ENCODE measurements at regions not wholly inside any gene's neighbourhood (a gene's known extent, or its start where the extent isn't known, plus 50 kb on each side); places are given as distances from the start of the nearest gene placed in this dataset.
"Not testable (repeated sequence)": the region's sequence is repeated elsewhere in the genome, so short reads cannot be mapped to it uniquely, and the experiment has no call there.

GRCh38 chr4:160406263-160406825 is 1303.5 kb downstream of the RAPGEF2 start:
- DNase-seq (ENCODE audit: low spot score), result no peak
- in situ Hi-C loops (cut with MboI; ENCODE audit: low sequenced_read_pairs, unreplicated experiment), result no loop called here
- TF ChIP-seq, protein P1, sequence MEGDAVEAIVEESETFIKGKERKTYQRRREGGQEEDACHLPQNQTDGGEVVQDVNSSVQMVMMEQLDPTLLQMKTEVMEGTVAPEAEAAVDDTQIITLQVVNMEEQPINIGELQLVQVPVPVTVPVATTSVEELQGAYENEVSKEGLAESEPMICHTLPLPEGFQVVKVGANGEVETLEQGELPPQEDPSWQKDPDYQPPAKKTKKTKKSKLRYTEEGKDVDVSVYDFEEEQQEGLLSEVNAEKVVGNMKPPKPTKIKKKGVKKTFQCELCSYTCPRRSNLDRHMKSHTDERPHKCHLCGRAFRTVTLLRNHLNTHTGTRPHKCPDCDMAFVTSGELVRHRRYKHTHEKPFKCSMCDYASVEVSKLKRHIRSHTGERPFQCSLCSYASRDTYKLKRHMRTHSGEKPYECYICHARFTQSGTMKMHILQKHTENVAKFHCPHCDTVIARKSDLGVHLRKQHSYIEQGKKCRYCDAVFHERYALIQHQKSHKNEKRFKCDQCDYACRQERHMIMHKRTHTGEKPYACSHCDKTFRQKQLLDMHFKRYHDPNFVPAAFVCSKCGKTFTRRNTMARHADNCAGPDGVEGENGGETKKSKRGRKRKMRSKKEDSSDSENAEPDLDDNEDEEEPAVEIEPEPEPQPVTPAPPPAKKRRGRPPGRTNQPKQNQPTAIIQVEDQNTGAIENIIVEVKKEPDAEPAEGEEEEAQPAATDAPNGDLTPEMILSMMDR (IDR thresholded peaks at IDR 0.05; ENCODE audit: borderline replicate concordance, control extremely low read depth, extremely low read depth, insufficient read depth, missing control alignments), result no peak

GRCh38 chr4:160414496-160414895 is 1311.6 kb downstream of the RAPGEF2 start:
- TF ChIP-seq, protein P1 (IDR thresholded peaks at IDR 0.05; ENCODE audit: borderline replicate concordance, control extremely low read depth, extremely low read depth, insufficient read depth, missing control alignments), result no peak
- DNase-seq (ENCODE audit: low spot score), result no peak
- in situ Hi-C loops (cut with MboI; ENCODE audit: low sequenced_read_pairs, unreplicated experiment), result no loop called here

DNA sequence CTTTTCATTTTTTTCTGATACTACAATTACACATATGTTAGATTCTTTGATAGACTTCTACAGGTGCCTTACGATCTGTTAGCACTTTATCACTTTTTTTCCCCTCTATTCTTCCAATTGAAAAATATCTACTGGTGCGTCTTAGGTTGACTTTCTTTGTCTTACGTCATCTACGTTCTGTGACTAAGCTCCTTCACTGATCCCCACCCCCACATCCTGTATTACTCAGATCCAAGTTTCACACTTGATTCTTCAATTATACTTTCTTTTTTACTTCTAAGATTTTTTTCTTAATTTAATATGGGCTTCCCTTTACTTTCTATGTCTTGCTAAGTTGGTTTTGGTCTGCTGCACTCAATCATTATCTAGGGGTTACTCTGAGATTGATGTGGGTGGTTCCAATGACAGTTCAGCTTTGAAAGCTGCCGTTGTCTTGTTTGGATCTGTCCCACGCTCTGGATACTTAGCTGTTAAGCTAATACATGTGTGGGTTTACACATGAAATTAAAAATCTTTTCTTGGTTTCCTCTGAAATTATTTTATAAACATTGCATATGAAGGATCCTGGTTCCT is 1321.1 kb downstream of the RAPGEF2 start:
- in situ Hi-C loops (cut with MboI; ENCODE audit: low sequenced_read_pairs, unreplicated experiment), result no loop called here
- no peak for DNase-seq (ENCODE audit: low spot score)
- TF ChIP-seq, protein P1 (IDR thresholded peaks at IDR 0.05; ENCODE audit: borderline replicate concordance, control extremely low read depth, extremely low read depth, insufficient read depth, missing control alignments), result no peak

DNA sequence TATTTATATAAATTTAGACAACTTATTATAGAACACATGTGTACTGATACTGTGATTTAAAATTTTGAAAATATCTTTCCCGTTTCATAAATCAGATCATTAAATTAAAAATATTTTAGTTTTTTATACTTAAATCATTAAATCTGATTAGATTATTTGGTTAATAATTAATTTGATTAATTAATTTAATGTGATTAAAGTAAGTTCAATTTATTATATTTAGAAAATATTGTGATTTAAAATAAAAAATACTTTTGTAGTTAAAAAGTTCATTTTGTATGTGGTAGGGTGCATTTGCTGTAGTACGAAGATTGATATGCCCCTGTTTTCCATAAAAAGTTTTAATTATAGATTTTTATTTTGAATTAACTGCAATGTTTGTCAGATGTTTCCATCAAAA is 1323.4 kb downstream of the RAPGEF2 start:
- TF ChIP-seq, protein P1 (IDR thresholded peaks at IDR 0.05; ENCODE audit: borderline replicate concordance, control extremely low read depth, extremely low read depth, insufficient read depth, missing control alignments), result no peak
- DNase-seq (ENCODE audit: low spot score), result no peak
- in situ Hi-C loops (cut with MboI; ENCODE audit: low sequenced_read_pairs, unreplicated experiment), result no loop called here

GRCh38 chr4:160450876-160451275 is 1348.0 kb downstream of the RAPGEF2 start:
- DNase-seq (ENCODE audit: low spot score), result no peak
- in situ Hi-C loops (cut with MboI; ENCODE audit: low sequenced_read_pairs, unreplicated experiment), result no loop called here
- TF ChIP-seq, protein P1 (IDR thresholded peaks at IDR 0.05; ENCODE audit: borderline replicate concordance, control extremely low read depth, extremely low read depth, insufficient read depth, missing control alignments), result no peak

DNA sequence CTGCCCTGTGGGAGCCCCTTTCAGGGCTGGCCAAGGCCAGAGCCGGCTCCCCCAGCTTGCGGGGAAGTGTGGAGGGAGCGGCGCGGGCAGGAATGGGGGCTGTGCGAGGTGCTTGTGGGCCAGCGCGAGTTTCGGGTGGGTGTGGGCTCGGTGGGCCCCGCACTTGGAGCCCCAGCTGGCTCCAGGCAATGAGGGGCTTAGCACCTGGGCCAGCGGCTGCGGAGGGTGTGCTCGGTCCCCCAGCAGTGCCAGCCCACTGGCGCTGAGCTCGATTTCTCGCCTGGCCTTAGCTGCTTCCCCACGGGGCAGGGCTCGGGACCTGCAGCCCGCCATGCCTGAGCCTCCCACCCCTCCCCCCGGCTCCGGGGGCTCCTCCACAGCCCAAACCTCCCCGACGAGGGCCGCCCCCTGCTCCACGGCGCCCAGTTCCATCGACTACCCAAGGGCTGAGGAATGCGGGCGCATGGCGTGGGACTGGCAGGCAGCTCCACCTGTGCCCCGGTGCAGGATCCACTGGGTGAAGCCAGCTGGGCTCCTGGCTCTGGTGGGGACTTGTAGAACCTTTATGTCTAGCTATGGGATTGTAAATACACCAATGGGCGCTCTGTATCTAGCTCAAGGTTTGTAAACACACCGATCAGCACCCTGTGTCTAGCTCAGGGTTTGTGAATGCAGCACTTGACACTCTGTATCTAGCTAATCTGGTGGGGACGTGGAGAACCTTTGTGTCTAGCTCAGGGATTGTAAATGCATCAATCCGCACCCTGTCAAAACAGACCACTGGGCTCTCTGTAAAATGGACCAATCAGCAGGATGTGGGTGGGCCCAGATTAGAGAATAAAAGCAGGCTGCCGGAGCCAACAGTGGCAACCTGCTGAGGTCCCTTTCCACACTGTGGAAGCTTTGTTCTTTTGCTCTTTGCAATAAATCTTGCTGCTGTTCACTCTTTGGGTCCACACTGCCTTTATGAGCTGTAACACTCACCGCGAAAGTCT is 1379.1 kb downstream of the RAPGEF2 start:
- in situ Hi-C loops (cut with MboI; ENCODE audit: low sequenced_read_pairs, unreplicated experiment); DNase-seq (ENCODE audit: low spot score): not testable (repeated sequence)

All from GM13976 (cell line).